ENCODE measurements at regions not wholly inside any gene's neighbourhood (a gene's known extent, or its start where the extent isn't known, plus 50 kb on each side); places are given as distances from the start of the nearest gene placed in this dataset.

DNA sequence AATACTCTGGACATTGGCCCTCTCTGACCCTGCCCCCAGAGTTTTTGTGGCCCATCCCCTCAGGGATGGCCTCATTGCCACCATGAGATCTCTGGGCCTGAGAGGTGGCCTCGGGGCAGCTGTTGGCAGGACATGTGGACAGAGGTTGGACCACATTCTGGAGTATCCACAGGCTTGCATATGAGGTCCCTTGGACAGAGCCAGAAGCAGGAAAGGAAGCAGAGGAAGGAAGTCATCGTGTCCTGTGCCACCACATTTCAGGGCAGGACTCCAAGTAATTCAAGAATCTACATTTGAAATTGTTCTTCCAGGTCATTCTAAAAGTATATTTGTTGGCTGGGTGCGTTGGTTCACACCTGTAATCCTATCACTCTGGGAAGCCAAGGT, 95.9 kb upstream of the PPP2R5A start:
- no peak for DNase-seq (ENCODE audit: low read depth in 2 of 2, low spot score in 1 of 2)

- DNase-seq (ENCODE audit: low read depth in 2 of 2, low spot score in 1 of 2) = no peak
Measured at GRCh38 chr1:212190169-212190568, 95.0 kb upstream of the PPP2R5A start.

GRCh38 chr1:212192261-212192998, 92.8 kb upstream of the PPP2R5A start:
- no peak for DNase-seq (ENCODE audit: low read depth in 2 of 2, low spot score in 1 of 2)

DNA sequence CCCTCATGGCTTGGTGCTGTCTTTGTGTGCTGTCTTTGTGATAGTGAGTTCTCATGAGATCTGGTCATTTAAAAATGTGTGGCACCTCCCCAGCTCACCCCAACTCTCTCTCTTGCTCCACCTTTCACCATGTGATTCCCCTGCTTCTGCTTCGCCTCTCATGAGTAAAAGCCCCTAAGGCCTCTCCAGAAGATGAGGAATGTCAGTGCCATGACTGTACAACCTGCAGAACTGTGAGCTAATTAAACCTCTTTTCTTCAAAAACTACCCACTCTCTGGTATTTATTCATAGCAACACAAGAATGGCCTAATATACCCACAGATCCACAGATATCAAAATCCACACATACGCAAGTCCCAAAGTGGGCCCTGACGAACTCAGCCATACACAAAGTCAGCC, 88.9 kb upstream of the PPP2R5A start:
- no peak for DNase-seq (ENCODE audit: low read depth in 2 of 2, low spot score in 1 of 2)

DNA sequence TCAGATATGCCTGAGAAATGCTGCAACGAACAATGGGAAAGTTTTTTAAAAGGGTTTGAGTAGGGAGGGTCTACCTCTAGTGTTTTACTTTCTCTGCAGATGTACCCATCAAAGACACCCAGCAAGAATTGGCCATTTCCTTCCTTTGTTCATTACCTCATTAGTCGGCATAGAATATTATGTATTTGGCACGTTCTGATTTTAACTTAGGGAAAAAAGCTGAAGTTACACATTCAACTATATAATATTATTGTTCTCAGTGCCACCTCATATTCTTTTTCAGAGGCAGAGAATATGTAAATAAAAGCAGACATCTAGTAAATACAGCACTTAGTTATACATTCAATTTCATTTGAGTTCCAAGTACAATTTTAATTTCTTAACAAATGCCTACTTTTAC, 83.7 kb upstream of the PPP2R5A start:
- no peak for DNase-seq (ENCODE audit: low read depth in 2 of 2, low spot score in 1 of 2)

- no peak for DNase-seq (ENCODE audit: low read depth in 2 of 2, low spot score in 1 of 2)
Measured at GRCh38 chr1:212203630-212204029, 81.6 kb upstream of the PPP2R5A start.

GRCh38 chr1:212205006-212205405, 80.2 kb upstream of the PPP2R5A start:
- DNase-seq (ENCODE audit: low read depth in 2 of 2, low spot score in 1 of 2) = no peak

DNA sequence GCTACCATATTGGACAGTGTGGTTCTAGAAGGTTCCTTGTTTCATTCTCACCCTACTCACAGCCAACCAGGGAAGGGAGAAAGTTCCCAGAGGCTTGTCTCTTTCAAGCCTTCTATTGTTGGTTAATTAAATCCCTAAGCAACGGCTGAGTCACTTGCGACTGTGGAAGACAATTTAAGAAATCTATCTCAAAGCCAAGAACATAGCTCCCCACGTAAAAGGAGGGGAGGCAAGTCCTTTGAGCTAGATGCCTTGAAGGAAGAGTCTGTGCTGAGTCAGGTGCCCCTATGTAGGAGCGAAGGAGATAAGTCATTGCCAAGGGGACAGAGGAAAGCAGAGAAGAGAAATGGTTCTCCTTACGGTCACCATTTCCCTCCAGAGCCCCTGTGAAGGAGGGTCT, 79.4 kb upstream of the PPP2R5A start:
- no peak for DNase-seq (ENCODE audit: low read depth in 2 of 2, low spot score in 1 of 2)

DNA sequence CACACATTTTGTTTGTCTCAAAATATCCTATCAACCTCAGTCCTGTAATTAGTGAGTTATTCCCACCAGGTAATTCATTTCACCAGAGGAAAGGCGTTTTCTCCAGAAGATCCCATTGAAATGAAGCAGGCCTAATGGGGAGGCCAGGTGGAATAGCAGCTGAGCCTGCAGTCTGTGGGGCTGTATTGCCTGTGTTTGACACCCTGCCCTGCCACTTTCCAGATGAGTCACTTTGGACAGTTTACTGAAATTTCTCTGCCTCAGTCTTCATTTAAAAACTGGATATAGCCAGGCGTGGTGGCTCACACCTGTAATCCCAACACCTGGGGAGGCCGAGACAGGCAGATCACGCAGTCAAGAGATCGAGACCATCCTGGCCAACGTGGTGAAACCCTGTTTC, 78.1 kb upstream of the PPP2R5A start:
- no peak for DNase-seq (ENCODE audit: low read depth in 2 of 2, low spot score in 1 of 2)

DNA sequence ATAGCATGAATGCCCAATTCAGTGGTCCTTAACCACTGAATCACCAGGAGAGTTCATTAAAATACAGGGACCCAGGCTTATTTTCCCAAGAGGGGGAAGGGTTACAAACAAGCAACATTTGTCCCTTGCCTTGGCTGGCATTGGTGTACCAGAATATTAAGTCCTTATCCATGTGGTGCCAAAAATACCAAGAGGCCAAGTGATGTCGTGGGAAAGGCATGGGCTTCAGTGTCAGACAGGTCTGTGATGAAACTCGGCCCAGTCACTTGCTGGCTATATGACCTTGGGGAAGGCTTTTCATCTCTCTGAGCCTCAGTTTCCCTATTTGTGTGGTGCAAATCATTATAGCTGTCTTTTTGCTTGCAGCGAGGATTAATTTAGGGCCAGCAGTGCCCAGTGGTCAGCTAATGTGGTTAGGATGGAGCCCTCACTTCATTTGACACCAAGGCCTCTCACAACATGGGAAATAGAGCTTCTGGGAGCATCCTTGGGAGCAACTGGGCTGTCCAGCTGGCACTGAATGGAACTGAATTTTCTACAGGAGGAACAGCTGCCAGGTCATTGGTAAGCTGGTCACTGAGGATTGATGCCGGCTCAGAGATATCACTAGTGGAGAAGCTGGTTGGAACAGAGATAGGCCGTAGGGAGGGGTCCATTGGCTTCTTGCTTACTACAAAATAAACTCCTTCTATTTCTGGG, 77.2 kb upstream of the PPP2R5A start:
- DNase-seq (ENCODE audit: low read depth in 2 of 2, low spot score in 1 of 2) = no peak

DNA sequence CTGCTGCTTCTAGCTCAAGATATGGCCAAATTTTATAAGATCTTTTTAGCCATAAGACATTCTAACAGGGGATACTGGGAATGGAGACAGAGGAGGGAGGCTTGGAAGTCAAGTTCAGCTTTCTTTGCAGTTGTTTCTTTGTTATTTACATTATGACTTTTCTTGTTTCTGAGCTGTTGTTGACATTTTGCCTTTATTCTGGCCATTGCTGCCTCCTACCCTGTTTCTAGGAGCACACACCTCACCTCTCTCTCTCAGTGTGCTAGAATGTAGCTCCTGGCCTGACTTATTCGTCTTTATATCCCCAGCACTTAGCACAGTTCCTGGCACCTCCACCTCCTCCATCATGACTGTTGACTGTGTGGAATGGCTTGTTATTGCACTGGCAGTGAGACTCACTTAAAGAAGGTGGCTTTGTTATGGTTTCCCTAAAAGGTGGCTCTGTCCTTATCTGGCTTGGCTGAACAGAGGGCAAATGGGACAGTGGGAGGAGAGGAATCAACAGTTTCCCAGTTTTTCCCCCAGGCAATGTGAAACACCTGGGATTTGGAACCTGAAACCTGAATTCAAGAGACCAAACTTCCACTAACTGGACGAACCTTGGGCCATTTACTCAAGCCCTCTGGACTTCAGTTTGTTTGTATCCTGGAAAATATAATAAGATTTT, 76.1 kb upstream of the PPP2R5A start:
- DNase-seq (ENCODE audit: low read depth in 2 of 2, low spot score in 1 of 2) = no peak

- DNase-seq (ENCODE audit: low read depth in 2 of 2, low spot score in 1 of 2) = no peak
Measured at GRCh38 chr1:212211371-212211770, 73.8 kb upstream of the PPP2R5A start.

GRCh38 chr1:212212343-212212742, 72.9 kb upstream of the PPP2R5A start:
- no peak for DNase-seq (ENCODE audit: low read depth in 2 of 2, low spot score in 1 of 2)

DNA sequence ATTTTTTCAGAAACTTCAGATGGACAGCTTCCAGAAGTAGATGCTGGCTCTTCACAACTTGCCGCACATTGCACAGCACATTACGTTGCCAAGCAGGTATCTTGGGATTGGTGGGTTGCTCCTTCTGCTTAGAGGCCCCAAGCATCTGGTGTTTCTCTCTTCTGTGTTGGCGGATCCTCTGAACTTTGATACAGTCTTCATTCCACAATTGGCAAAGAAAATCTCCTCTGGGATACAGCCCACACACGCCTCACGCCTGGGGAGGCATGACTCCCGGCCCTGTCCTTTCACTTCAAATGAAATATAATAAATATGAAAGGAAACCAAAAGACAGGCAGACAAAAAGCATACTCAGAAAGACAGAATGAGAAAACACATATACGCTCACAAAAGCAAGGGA, 72.3 kb upstream of the PPP2R5A start:
- no peak for DNase-seq (ENCODE audit: low read depth in 2 of 2, low spot score in 1 of 2)

GRCh38 chr1:212213784-212214183, 71.4 kb upstream of the PPP2R5A start:
- DNase-seq (ENCODE audit: low read depth in 2 of 2, low spot score in 1 of 2) = no peak

- no peak for DNase-seq (ENCODE audit: low read depth in 2 of 2, low spot score in 1 of 2)
Measured at GRCh38 chr1:212214325-212214724, 70.9 kb upstream of the PPP2R5A start.

DNA sequence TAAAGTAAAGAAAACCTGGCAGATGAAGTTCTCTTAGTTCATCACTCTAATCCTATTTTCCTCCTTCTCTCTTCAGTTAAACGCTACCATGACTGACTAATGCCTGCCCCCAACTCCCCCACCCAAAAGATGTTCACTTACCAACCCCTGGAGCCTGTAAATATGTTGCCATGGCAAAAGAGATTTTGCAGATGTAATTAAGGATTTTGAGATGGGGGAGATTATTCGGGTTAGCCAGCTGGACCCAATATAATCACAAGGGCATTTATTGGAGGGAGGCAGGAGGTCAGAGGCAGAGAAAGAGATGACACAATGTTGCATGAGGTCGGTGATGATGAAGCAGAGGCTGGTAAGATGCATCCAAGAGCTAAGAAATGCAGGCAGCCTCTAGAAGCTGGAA, 69.3 kb upstream of the PPP2R5A start:
- DNase-seq (ENCODE audit: low read depth in 2 of 2, low spot score in 1 of 2) = no peak

DNA sequence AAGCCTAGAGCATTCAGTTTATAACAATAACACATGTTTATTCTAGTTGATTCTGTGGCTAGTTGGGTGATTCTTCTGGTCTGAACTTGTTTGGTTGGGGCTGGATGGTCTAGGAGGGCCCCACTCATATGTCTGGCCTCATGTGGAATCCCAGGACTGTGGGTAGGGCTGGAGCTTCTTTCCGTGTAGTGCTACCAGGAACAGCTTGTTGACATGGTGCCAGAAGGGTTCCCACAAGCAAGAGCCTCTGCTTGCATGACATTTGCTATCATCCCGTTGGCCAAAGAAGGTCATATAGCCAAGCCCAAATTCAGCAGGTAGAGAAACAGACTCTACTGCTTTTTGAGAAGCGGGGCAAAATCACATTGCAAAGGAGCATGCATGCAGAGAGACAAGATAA, 67.6 kb upstream of the PPP2R5A start:
- no peak for DNase-seq (ENCODE audit: low read depth in 2 of 2, low spot score in 1 of 2)

DNA sequence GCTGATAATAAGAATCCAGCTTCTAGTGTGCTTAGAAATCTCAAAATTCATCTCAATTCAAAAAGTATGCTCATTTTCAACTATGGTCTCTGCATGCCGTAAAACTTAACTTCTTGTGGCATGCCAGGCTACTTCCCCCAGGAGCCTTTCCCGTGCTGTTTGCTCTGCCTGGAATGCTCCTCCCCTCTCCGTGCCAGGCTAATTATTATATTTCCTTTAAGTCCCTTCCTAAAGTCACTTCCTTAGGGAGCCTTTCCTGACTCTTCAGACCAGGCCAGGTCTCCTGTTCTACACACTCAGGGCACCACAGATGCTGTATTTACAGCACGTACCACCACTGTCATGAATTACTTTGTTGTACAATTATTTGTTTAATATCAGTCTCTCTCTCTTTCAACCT, 67.1 kb upstream of the PPP2R5A start:
- no peak for DNase-seq (ENCODE audit: low read depth in 2 of 2, low spot score in 1 of 2)

- no peak for DNase-seq (ENCODE audit: low read depth in 2 of 2, low spot score in 1 of 2)
Measured at GRCh38 chr1:212218911-212219310, 66.3 kb upstream of the PPP2R5A start.

- DNase-seq (ENCODE audit: low read depth in 2 of 2, low spot score in 1 of 2) = no peak
Measured at GRCh38 chr1:212219679-212220463, 65.3 kb upstream of the PPP2R5A start.

DNA sequence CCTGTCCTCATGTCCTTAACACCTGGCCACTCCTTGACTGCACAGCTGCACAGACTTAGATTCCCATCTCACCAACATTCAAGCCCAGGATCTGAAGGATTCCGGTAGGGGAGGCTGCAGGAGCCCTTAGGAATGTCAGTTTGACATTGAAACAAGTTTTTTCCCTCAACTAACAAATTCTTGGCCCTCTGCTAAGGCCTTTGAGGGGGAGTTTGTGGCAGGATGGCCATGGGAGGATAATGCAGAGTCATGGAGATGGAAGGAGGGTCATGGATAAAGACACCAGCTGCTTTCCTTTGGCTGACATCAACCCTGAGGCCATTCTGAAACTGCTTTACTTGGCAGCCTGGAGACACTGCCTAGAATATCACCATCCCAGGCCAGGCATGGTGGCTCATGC, 63.4 kb upstream of the PPP2R5A start:
- DNase-seq (ENCODE audit: low read depth in 2 of 2, low spot score in 1 of 2) = no peak

All from stimulated activated CD8-positive, alpha-beta memory T cell treated with anti-CD3 and anti-CD28 coated beads, Interleukin-4, amount 100 ng/mL, for 1 hour (primary cell).